ENCODE measurements at regions not wholly inside any gene's neighbourhood (a gene's known extent, or its start where the extent isn't known, plus 50 kb on each side); places are given as distances from the start of the nearest gene placed in this dataset.

GRCh38 chr18:56210520-56210919 is 427.9 kb downstream of the TXNL1 start:
- DNase-seq: no peak

DNA sequence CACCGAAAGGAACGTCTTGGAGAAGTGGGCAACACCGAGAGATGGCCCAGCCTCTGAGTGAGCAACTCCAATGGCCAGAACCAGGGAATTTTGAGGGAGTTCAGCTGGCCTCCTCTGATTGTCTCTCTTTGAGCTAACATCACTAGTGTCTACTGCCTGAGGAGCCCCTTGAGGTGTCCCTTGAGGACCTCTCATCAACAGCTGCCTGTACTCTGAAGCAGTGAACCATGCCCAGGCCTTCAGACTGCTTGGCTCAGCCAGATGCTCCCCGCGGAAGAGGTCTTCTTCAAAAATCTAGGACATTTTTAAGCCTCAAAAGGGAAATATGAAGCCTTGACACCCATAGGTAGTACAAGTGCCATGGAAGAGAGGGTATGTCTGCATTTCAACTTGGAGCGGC is 430.4 kb downstream of the TXNL1 start:
- no peak for DNase-seq

- DNase-seq: no peak
Measured at GRCh38 chr18:56204052-56204451, 434.3 kb downstream of the TXNL1 start.

DNA sequence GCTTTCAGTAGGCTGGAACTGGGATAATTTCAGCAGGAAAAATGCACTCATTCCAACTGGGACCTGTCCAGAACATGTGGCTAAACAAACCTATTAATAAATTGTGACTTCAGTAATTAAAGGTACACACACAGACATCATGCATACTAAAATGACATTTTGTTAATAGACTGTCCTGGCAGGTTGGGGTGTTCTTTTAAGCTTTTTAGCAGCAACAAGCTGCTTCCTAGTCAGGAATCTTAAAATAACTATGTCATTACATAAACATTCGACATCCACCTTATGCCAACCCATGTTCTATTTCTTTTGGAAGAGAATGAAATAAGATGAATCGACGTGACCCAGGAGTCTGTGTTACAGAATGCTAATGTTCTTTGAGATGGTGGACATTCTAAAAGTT is 435.7 kb downstream of the TXNL1 start:
- no peak for DNase-seq

DNA sequence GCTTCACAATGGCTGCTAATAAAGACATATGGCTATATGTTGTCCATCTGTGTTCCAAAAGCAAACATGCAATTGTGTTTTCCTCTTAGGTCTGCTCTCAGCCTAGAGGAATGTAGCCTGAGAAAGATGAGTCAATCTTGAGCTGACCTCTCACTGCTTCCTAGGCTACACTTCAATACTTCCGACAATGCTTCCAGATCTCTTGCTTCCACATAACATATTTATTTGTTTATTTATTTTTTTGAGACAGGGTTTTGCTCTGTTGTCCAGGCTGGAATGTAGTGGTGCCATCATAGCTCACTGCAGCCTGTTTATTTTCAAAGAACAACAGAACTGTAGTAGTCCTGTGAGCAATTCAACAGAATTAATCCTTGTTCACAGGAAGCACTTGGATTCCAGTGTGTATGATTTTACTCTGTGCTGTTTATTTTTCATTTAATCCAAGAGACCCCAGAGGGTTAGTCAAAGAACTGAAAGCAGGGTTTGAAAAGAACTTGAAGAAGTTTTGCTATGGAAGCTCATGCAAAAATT is 437.9 kb downstream of the TXNL1 start:
- DNase-seq: no peak

DNA sequence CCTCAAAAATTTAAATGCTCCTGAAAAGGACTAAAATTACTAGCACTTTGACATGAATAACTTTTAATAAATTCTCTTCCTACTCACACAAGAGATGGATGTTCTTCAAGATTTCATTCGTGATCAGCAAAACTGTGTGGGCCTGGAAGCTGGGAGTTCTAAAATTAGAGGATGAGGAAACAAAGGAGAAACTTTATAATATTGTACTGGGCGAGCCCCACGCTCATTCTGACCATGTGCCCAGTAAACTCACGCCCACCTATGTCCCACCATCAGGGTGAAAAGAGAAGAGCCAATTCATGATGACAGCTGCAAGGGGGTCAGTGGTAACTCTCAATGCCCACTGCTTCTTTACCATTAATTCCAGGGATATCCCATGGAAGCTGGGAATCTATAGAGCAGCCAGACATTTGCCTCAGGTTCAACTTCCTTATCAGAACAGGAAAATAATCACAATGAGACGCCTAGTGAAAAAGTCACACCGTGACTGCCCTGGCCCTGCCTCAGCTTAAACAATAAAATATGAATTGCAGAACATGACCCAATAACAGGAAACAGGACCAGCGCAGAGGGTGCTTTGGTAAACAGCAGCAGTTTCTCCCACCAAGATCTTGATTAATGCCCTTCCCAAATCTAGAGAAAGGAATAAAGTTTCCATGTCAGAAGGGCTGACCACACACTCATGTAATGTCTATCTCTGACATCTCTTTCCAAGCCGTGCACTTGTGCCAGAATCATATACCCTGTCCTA is 438.6 kb downstream of the TXNL1 start:
- DNase-seq: no peak

- no peak for DNase-seq
Measured at GRCh38 chr18:56197241-56197859, 441.0 kb downstream of the TXNL1 start.

DNA sequence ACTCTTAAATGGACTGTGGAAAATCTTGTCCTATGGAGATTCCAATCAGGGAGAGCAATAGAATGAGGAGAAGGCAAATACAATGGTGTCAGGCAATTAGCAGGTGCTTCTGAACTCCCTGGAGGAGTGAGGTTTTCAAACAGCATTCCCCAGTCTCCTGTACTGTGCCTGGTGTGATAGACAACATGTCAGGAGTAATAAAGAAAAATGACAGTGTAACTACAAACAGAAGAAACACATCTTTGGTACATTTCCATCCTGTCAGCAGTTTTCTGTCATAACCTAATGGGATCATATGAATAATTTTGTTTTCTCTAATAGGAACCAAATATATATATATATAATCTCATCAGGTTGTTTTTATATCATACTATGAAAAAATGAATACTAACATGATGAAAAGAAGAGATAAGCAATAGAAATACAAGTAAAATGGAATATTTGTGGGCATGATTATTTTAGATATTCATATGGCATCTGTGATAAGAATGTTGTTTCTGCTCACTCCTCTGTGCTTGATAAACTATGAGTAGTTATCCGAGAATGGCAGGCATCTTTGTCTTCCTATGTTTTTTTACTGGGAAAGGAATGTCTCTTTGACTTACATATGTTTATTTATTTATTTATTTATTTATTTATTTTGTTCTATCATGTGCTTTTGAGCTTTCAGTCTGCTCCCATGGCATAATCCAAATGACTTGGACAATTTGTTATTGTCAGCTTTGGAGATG is 441.7 kb downstream of the TXNL1 start:
- no peak for DNase-seq

- DNase-seq: no peak
Measured at GRCh38 chr18:56191334-56191733, 447.1 kb downstream of the TXNL1 start.

DNA sequence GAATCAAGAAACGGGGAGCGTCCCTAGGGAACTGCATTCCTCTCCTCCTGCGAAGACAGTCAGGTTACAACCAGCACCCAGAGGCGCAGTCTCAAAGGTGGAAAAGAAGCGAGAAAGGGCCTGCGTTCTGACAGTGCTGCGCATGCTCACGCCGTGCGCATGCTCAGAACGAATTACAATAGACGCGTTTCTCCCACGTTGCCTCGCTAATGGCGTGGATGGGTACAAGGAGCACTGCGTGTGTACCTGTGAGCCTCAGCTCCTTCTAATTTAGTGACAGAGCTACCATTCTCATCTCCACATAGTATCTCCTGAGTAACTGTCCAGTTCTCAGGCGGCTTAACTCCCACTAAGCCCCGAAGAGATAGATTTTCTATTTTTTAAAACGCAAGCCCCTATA is 448.8 kb downstream of the TXNL1 start:
- DNase-seq: no peak

DNA sequence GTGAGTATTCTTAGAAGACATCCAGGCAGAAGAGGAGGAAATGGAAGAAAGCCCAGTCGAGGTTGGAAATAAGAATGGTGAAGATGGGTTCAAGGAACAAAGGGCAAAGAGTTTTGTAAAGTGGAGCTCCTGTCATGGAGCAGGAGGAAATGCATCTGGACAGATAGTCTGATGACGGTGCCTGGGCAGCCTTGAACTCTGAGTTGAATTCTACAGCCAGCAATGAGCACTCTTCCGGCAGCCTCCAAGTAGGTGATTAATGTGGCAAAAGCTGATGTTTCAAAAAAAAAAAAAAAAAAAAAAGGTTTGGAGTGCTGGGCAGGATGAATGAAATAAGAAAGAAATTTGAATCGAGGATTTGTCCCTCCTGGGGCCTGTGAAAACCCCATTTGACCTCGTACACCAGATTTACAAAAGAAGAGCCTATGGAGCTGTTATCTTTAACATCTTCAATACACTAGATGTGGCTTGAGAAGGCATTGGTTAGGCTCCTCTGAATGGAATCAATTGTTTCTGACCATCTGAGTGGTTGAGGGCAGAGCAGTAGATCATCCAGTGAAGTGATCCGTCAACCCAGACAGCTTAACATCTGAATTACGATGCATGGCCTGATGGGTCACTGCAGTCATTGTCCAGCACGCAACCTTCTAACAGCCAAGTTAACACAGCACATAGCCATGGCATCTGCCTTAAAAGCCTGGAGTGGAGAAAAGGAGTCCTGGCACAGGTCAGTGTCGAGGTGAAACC is 449.7 kb downstream of the TXNL1 start:
- DNase-seq: no peak

DNA sequence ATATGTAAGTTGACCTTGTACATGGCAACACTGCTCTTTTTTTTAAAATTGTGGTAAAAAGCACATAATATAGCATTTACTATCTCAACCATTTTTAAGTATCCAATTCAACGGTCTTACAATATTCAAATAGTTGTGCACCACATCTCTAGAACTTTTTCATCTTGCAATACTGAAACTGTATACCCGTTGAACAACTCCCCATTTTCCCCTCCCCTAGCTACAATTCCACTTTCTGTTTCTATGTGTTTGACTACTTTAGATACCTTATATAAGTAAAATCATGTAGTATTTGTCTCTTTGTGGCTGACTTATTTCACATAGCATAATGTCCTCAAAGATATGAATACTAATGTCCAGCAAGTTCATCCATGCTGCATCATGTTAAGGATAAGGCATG is 452.1 kb downstream of the TXNL1 start:
- no peak for DNase-seq

DNA sequence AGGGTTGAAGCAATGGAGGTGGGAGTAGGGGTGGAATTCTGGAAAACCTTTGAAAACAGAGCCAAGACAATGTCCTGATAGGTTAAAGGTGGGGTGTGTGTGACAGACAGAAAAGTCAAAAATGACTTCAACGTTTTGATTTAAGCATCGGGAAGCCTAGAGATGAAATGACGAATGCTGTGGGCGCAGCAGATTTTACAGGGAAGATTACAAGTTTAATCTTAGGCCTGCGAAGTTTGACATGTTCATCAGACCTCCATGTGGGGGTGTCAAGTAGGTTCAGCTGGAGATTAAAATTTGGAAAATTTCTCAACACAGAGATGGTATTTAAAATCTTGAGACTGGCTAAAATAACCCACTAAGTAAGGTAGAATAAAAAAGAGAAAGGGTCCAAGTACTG is 453.3 kb downstream of the TXNL1 start:
- DNase-seq: no peak

- no peak for DNase-seq
Measured at GRCh38 chr18:56176751-56177150, 461.6 kb downstream of the TXNL1 start.

- DNase-seq: no peak
Measured at GRCh38 chr18:56175330-56176001, 462.9 kb downstream of the TXNL1 start.

GRCh38 chr18:56173542-56174220 is 464.7 kb downstream of the TXNL1 start:
- DNase-seq: no peak

DNA sequence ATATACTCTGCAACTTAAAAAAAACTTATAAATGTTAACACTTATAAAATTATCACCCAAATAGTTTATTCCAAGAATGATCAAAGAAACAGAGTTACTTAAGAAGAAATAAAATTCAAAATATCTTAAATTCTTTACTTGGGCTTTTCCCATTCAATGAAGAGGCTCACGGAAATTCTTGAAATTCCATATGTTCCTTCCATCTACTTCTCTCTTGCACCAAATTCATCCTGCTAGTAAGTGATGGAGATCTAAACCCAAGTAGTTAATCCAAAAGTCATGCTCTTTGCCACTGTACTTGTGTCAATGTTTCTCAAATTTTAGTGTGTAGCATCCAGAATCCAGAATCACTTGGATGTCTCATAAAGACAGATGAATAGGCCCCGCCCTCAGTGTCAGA is 465.9 kb downstream of the TXNL1 start:
- no peak for DNase-seq

DNA sequence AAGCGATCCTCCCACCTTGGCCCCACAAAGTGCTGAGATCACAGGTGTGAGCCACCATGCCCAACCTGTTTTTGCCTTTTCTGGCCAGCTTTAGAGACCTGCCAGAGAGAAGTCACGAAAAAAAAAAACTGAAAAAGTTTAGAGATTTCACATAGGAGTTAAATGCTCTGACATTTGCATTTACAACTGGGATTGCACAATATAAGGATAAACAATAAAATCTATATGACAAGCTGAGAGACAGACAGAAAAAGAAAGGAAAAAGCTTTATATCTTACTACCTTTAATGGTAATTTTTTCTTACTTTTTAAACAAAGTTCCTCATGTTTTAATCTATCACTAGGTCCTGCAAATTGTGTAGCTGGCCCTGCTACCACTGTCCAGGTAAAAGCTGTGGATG is 466.5 kb downstream of the TXNL1 start:
- no peak for DNase-seq

GRCh38 chr18:56168049-56168781 is 470.2 kb downstream of the TXNL1 start:
- DNase-seq: no peak

GRCh38 chr18:56167366-56167765 is 471.0 kb downstream of the TXNL1 start:
- DNase-seq: no peak

GRCh38 chr18:56166914-56167313 is 471.5 kb downstream of the TXNL1 start:
- no peak for DNase-seq
